Activated CD8-positive, alpha-beta T cell treated with anti-CD3 and anti-CD28 coated beads, Interleukin-2, amount 10 ng/mL, durations not matched to agents 7 days and 5 days (primary cell): ENCODE measurements at regions not wholly inside any gene's neighbourhood (a gene's known extent, or its start where the extent isn't known, plus 50 kb on each side); places are given as distances from the start of the nearest gene placed in this dataset.
A peak's percentile ranks its signal among the peaks of the same experiment; 100 is the strongest.

ENCODE experiments used
- ATAC-seq: fragments of 150-1000 bp; cut with Tn5 transposase; one replicate; pipeline ENCODE4 v1.10.0; 2021; ENCODE audit warnings: moderate library complexity
- CTCF ChIA-PET: fragments of 350-600 bp; sonication (Branson Sonifier 250); formaldehyde crosslinking; loops from one replicate; lab custom pipeline; 2021; ENCODE audit warnings: antibody characterized with exemption; lab: Charles Lee
- POLR2A ChIA-PET: fragments of 350-600 bp; sonication (Branson Sonifier 250); formaldehyde crosslinking; loops from one replicate; lab custom pipeline; 2021; ENCODE audit warnings: antibody characterized with exemption; lab: Charles Lee
- DNase-seq: peaks from one replicate; pipeline ENCODE4 v3.0.0-alpha.2; 2020
- H3K27ac Mint-ChIP-seq: one replicate; pipeline ENCODE4 v1.8.0; 2021; ENCODE audit warnings: mild to moderate bottlenecking, mixed read lengths
- H3K27me3 Mint-ChIP-seq: one replicate; pipeline ENCODE4 v1.8.0; 2021; ENCODE audit warnings: low read depth, mixed read lengths
- H3K36me3 Mint-ChIP-seq: one replicate; pipeline ENCODE4 v1.8.0; 2021; ENCODE audit warnings: low read depth, mixed read lengths
- H3K4me1 Mint-ChIP-seq: one replicate; pipeline ENCODE4 v1.8.0; 2021; ENCODE audit warnings: low read depth, mixed read lengths
- H3K4me3 Mint-ChIP-seq: one replicate; pipeline ENCODE4 v1.8.0; 2021; ENCODE audit warnings: mild to moderate bottlenecking, mixed read lengths
- H3K9me3 Mint-ChIP-seq: one replicate; pipeline ENCODE4 v1.8.0; 2022; ENCODE audit warnings: mixed read lengths; ENCODE audit not compliant: insufficient read depth

DNA sequence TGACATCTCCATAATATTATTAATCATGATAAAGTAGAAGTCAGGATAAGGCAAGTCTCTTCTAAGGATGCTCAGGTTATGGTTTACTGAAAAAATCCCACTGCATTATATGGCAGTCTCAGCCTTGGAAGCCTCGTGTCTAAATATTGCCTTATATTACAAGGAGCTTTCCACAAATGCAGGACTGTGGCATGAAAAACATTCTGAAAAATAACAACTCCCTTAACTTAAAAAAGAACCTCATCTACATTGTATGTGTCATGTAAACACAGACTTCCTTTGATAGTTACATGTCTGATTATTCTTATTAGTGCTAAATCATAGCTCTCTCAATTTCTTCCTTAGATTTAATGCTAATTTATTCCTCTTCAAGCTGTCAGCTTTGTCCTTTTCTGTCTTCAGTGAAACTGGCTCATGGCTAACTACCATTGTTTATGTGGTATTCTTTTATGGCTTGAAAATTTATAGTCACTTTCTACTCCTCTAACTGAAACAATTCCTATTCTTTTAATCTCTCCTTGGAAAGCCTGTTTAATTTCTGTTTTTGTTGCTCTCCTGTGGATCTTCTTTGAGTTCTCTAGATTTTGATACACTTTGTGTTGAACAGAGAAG is 156.1 kb downstream of the KIF20B start:
- ChIA-PET CTCF (no interaction called here), POLR2A (no interaction called here)
- no peaks in the 10 kb centered on the region for H3K36me3 Mint-ChIP-seq
- H3K27ac Mint-ChIP-seq, result no peak overlapping the region
- no peaks in the 10 kb centered on the region for H3K9me3 Mint-ChIP-seq
- H3K27me3 Mint-ChIP-seq, result peaks cover 2% of the 10 kb centered on the region
- DNase-seq (no peak), ATAC-seq (no peak)
- no peak overlapping the region for H3K4me3 Mint-ChIP-seq
- peaks cover 15% of the 10 kb centered on the region for H3K4me1 Mint-ChIP-seq

DNA sequence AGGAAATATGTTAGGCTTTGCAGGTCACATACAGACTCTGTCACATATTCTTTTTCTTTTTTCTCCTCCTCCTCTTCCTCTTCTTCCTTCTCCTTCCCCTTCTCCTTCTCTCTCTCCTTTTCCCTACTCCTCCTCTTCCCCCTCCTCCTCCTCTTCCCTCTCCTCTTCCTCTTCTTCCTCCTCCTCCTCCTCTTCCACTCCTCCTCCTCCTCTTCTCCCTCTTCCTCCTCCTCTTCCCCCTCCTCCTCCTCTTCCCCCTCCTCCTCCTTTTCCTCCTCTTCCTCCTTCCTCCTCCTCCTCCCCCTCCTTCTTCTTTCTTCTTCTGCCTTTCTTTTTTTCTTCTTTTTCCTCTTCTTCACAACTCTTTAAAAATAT is 159.8 kb downstream of the KIF20B start:
- ATAC-seq, result no peak
- Mint-ChIP-seq H3K27me3 (peaks cover 2% of the 10 kb centered on the region), H3K36me3 (no peaks in the 10 kb centered on the region), H3K4me3 (peak overlapping the region; percentile 70), H3K27ac (peak overlapping the region; percentile 83), H3K4me1 (peaks cover 15% of the 10 kb centered on the region), H3K9me3 (no peaks in the 10 kb centered on the region)
- ChIA-PET POLR2A (no interaction called here), CTCF (no interaction called here)
- no peak for DNase-seq

DNA sequence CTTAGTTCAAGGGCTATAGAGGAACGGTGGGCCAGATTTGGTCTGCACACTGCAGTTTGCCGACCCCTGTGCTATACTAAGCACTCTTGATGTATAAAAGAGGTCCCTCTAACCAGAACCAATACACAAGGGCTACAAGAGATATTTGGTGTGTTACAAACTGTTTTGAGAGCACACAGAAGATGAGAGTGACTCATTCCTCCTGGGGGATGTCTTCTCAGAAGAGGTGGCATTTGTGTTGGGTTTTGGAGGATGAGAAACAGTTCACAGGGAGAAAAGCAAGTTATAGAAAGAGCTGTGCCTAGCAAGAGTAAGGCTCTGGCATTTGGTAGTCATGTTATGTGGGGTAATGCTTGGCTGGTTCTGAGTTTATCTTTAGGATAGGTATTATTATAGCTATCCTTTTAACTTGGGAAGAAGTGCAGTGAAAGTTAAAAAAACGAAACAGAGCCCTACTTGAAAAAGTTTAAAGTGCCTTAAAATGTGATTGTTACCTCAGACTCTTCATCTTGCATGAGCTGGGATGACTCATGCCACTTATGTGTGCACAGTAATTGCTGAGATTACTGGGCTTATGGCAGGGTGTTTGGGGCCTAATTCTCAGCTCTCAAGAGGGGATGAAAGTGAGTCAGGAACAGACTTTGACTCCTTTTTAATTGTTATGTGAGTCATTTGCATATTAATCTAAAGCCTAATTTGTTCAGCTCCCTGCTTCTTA is 160.4 kb downstream of the KIF20B start:
- no peak overlapping the region for H3K4me3 Mint-ChIP-seq
- H3K9me3 Mint-ChIP-seq, result no peaks in the 10 kb centered on the region
- H3K27me3 Mint-ChIP-seq, result peaks cover 2% of the 10 kb centered on the region
- H3K36me3 Mint-ChIP-seq, result no peaks in the 10 kb centered on the region
- ATAC-seq, result peak; percentile 24
- CTCF ChIA-PET, result no interaction called here
- POLR2A ChIA-PET, result no interaction called here
- peak overlapping the region; percentile 7 for H3K27ac Mint-ChIP-seq
- peaks cover 15% of the 10 kb centered on the region for H3K4me1 Mint-ChIP-seq
- no peak for DNase-seq

DNA sequence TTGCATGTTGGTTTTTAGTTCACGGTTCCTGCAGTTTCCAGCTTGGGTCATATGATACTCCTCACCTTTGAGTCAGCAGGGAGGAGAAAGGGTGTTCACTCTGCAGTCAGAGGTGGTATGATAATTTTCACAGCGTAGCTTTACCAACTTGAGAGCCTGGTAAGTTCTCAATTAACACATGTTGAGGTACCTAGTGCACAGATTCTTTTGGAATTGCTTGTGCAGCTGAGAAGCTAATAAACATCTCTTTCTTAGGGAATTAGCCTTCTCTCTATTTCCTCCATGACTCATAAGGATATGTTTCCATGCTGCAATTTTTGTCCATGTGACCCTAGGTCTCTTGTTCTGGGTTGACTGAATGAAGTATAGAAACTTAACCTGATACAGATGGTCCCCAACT is 166.6 kb downstream of the KIF20B start:
- H3K36me3 Mint-ChIP-seq, result no peaks in the 10 kb centered on the region
- H3K4me3 Mint-ChIP-seq, result no peak overlapping the region
- H3K27ac Mint-ChIP-seq, result no peak overlapping the region
- H3K9me3 Mint-ChIP-seq, result no peaks in the 10 kb centered on the region
- peaks cover 20% of the 10 kb centered on the region for H3K27me3 Mint-ChIP-seq
- no peaks in the 10 kb centered on the region for H3K4me1 Mint-ChIP-seq
- DNase-seq (no peak), ATAC-seq (no peak)
- ChIA-PET CTCF (no interaction called here), POLR2A (no interaction called here)

DNA sequence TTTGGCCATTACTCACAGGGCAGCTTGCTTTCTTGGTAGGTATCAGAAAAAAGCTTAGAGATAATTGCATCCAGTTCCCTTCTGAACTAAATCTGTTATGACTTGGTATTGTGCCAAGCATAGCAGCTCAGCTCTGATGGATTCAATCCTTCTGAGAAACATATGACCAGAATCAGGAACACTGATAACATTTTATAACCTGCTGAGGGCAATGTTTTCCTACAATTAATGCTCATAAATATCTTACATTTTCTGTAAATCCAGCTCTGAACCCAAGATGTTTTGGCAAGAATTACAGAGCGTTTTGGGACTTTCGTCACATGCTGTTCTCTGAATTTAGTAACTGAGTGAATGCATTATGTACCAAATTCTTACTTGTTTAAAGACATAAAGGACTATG is 167.8 kb downstream of the KIF20B start:
- H3K4me1 Mint-ChIP-seq, result no peaks in the 10 kb centered on the region
- H3K27me3 Mint-ChIP-seq, result peaks cover 23% of the 10 kb centered on the region
- no peaks in the 10 kb centered on the region for H3K9me3 Mint-ChIP-seq
- ATAC-seq (no peak), DNase-seq (no peak)
- no peak overlapping the region for H3K4me3 Mint-ChIP-seq
- H3K27ac Mint-ChIP-seq, result no peak overlapping the region
- ChIA-PET POLR2A (no interaction called here), CTCF (no interaction called here)
- H3K36me3 Mint-ChIP-seq, result no peaks in the 10 kb centered on the region

DNA sequence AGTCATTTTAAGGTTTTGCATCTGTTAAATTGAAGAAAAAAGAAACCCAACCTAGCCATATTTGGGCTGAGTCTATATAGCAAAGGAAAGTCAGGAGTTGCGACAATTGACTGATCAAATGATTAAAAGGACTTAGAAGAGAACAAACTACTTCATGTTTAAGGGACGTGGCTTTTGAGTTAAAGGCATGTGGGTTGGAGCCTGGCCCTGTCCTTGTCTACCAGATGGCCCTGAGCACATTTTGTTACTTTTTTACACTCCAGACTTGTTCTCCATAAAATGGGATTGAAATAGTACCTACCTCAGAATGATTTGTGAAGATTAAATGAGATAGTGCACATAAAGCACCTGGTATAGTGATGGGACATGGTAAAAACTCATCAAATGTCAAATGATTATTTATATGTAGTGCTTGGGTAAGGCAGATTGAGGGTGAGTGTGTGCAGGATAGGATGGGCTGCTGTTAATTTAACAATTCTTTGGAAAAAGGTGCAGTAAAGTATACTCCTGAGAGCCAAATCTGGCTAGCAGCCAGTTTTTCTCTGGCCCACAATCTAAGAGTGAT is 168.3 kb downstream of the KIF20B start:
- Mint-ChIP-seq H3K4me1 (no peaks in the 10 kb centered on the region), H3K27me3 (peaks cover 24% of the 10 kb centered on the region), H3K4me3 (no peak overlapping the region), H3K36me3 (no peaks in the 10 kb centered on the region), H3K27ac (no peak overlapping the region), H3K9me3 (no peaks in the 10 kb centered on the region)
- ATAC-seq (no peak), DNase-seq (no peak)
- POLR2A ChIA-PET, result no interaction called here
- CTCF ChIA-PET, result no interaction called here

DNA sequence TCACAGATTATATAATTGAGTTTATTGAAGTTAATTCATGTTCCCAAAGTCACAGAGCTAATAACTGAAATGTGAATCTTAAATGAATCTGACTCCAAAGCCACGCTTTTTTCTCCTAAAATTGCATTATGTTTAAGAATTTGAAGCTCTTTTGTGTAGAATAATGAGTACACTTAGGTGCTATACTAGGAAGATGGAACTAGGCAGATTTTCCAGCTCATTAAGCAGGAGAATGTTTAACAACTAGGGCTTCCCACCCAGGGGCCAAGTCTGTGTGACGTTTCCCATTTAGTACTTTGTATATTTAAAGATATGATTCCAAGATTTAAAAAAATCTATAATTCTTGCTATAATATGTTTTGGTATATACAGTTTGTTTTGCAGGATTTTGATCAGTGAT is 169.5 kb downstream of the KIF20B start:
- Mint-ChIP-seq H3K4me1 (no peaks in the 10 kb centered on the region), H3K9me3 (no peaks in the 10 kb centered on the region), H3K36me3 (no peaks in the 10 kb centered on the region), H3K4me3 (no peak overlapping the region), H3K27ac (no peak overlapping the region), H3K27me3 (peaks cover 24% of the 10 kb centered on the region)
- ChIA-PET CTCF (no interaction called here), POLR2A (no interaction called here)
- DNase-seq, result no peak
- no peak for ATAC-seq

DNA sequence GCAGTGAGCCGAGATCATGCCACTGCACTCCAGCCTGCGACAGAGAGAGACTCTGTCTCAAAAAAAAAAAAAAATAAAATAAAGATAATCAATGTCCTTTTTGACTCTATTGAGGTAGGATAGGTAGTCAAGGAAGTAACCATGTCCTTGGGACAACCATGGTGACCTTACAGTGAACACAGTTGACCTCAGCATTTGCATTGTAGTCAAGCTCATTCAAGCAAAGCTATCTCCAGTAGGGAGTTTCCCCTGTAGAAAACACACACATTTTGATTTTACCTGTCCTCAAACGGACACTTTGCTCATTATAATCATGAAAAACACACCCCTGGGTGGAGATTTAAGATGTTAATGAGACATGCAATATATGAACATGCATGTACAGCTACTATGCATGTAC is 171.7 kb downstream of the KIF20B start:
- Mint-ChIP-seq H3K4me3 (no peak overlapping the region), H3K36me3 (no peaks in the 10 kb centered on the region), H3K4me1 (no peaks in the 10 kb centered on the region), H3K27me3 (peaks cover 21% of the 10 kb centered on the region), H3K9me3 (no peaks in the 10 kb centered on the region), H3K27ac (no peak overlapping the region)
- POLR2A ChIA-PET, result no interaction called here
- DNase-seq (no peak), ATAC-seq (no peak)
- CTCF ChIA-PET, result no interaction called here

DNA sequence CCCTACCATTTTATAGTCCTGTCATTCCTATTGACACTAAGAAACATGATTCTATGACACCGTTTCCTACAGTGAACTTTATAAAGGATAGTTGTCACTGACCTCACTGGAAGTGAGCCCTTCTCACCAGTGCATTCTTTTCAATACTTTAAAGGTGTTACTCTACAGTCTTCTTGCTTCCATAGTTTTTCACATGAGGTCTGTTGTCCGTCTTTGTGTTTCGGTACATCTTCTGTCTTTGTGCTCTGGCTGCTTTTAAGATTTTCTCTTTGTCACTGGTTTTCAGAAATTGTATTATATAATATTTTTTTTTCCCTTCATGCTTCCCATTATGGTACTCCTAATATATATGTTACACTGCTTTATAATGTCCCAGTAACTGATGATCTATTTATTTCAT is 174.2 kb downstream of the KIF20B start:
- ChIA-PET POLR2A (no interaction called here), CTCF (no interaction called here)
- Mint-ChIP-seq H3K4me1 (no peaks in the 10 kb centered on the region), H3K27ac (no peak overlapping the region), H3K4me3 (no peak overlapping the region), H3K9me3 (no peaks in the 10 kb centered on the region), H3K27me3 (peaks cover 11% of the 10 kb centered on the region), H3K36me3 (no peaks in the 10 kb centered on the region)
- ATAC-seq, result no peak
- DNase-seq, result no peak

DNA sequence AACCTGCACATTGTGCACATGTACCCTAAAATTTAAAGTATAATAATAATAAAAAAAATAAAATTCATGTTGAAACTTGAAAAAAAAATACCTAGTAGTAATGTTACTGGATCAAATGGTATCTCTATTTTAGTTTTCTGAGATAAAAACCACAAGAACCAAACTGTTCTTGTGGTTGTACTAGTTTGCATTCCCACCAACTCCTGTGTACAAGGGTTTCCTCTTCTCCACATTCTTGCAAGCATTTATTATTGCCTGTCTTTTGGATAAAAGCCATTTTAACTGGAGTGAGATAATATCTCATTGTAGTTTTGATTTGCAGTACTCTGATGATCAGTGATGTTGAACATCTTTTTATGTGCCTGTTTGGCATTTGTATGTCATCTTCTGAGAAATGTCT is 177.7 kb downstream of the KIF20B start:
- no peak overlapping the region for H3K4me3 Mint-ChIP-seq
- no peaks in the 10 kb centered on the region for H3K36me3 Mint-ChIP-seq
- no peak for ATAC-seq
- no peaks in the 10 kb centered on the region for H3K4me1 Mint-ChIP-seq
- ChIA-PET CTCF (no interaction called here), POLR2A (no interaction called here)
- DNase-seq, result no peak
- peaks cover 16% of the 10 kb centered on the region for H3K27me3 Mint-ChIP-seq
- H3K9me3 Mint-ChIP-seq, result peaks cover 4% of the 10 kb centered on the region
- H3K27ac Mint-ChIP-seq, result no peak overlapping the region

DNA sequence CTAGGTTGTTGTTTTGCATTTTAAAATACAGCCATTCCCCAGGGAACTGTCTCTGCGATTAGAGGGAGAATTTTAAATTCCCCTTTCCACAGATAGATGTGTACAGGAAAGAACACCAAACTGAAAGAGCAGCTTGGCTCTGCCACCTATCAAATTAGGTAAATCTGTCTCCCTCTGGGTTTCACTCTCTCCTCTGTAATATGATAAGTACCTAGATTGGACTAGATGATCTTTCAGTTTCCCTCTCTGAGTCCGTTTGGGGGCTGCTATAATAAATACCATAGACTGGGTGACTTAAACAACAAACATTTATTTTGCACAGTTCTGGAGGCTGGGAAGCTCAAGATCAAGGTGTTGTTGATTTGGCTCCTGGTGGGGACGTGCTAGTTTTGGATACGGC is 186.0 kb downstream of the KIF20B start:
- H3K9me3 Mint-ChIP-seq, result peaks cover 4% of the 10 kb centered on the region
- H3K4me1 Mint-ChIP-seq, result no peaks in the 10 kb centered on the region
- no peaks in the 10 kb centered on the region for H3K36me3 Mint-ChIP-seq
- H3K4me3 Mint-ChIP-seq, result no peak overlapping the region
- POLR2A ChIA-PET, result no interaction called here
- peaks cover 11% of the 10 kb centered on the region for H3K27me3 Mint-ChIP-seq
- CTCF ChIA-PET, result no interaction called here
- no peak for DNase-seq
- H3K27ac Mint-ChIP-seq, result no peak overlapping the region
- ATAC-seq, result no peak

DNA sequence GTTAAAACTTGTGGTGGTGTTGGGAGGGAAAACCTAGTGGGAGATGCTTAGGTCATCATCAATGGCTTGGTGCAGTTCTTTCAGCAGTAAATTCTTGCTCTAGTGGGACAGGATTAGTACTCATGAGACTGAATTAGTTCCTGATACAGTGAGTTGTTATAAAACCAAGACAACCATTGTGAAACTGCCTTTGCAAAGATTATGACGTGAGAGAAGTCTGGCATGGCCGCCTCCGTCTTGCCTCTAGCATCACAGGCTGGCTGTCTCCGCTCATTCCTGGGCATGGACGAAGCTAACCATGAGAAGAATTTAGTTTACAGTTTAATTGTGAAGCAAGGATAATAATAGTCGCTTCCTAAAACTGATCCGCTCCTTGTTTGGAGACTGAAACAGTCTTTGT is 186.4 kb downstream of the KIF20B start:
- ChIA-PET POLR2A (no interaction called here), CTCF (no interaction called here)
- H3K27me3 Mint-ChIP-seq, result peaks cover 6% of the 10 kb centered on the region
- H3K9me3 Mint-ChIP-seq, result no peaks in the 10 kb centered on the region
- ATAC-seq (no peak), DNase-seq (no peak)
- no peaks in the 10 kb centered on the region for H3K4me1 Mint-ChIP-seq
- no peak overlapping the region for H3K4me3 Mint-ChIP-seq
- H3K27ac Mint-ChIP-seq, result no peak overlapping the region
- H3K36me3 Mint-ChIP-seq, result no peaks in the 10 kb centered on the region
